NAMALWA (cell line): ENCODE measurements at regions not wholly inside any gene's neighbourhood (a gene's known extent, or its start where the extent isn't known, plus 50 kb on each side); places are given as distances from the start of the nearest gene placed in this dataset.

Experiments used
- DNase-seq: peaks from one replicate; pipeline ENCODE4 v3.0.0-alpha.2; 2015; ENCODE audit warnings: low spot score

GRCh38 chr13:85469320-85469719 lies 329.9 kb downstream of the SLITRK6 start:
- DNase-seq, result no peak

GRCh38 chr13:85462792-85463425 lies 336.3 kb downstream of the SLITRK6 start:
- DNase-seq, result no peak

GRCh38 chr13:85461621-85462020 lies 337.6 kb downstream of the SLITRK6 start:
- no peak for DNase-seq

- DNase-seq, result no peak
These were observed 353.7 kb downstream of the SLITRK6 start for GRCh38 chr13:85445534-85445933.

- no peak for DNase-seq
These were observed 357.2 kb downstream of the SLITRK6 start for GRCh38 chr13:85441975-85442374.

GRCh38 chr13:85441364-85441763 lies 357.9 kb downstream of the SLITRK6 start:
- no peak for DNase-seq

- no peak for DNase-seq
These were observed 363.2 kb downstream of the SLITRK6 start for GRCh38 chr13:85436029-85436428.

- no peak for DNase-seq
These were observed 364.3 kb downstream of the SLITRK6 start for GRCh38 chr13:85434927-85435326.

GRCh38 chr13:85432881-85433280 lies 366.3 kb downstream of the SLITRK6 start:
- no peak for DNase-seq

- DNase-seq, result no peak
These were observed 367.5 kb downstream of the SLITRK6 start for GRCh38 chr13:85431720-85432119.

- no peak for DNase-seq
These were observed 368.9 kb downstream of the SLITRK6 start for GRCh38 chr13:85430216-85430794.

GRCh38 chr13:85427416-85427815 lies 371.8 kb downstream of the SLITRK6 start:
- no peak for DNase-seq

GRCh38 chr13:85420136-85420535 lies 379.1 kb downstream of the SLITRK6 start:
- DNase-seq, result no peak

GRCh38 chr13:85419611-85420010 lies 379.6 kb downstream of the SLITRK6 start:
- DNase-seq, result no peak

- DNase-seq, result no peak
These were observed 381.4 kb downstream of the SLITRK6 start for GRCh38 chr13:85417807-85418206.

- no peak for DNase-seq
These were observed 385.6 kb downstream of the SLITRK6 start for GRCh38 chr13:85413664-85414063.

- no peak for DNase-seq
These were observed 386.8 kb downstream of the SLITRK6 start for GRCh38 chr13:85412448-85412847.

GRCh38 chr13:85411591-85411990 lies 387.6 kb downstream of the SLITRK6 start:
- DNase-seq, result no peak

GRCh38 chr13:85408415-85408814 lies 390.8 kb downstream of the SLITRK6 start:
- DNase-seq, result no peak

- DNase-seq, result no peak
These were observed 392.8 kb downstream of the SLITRK6 start for GRCh38 chr13:85406269-85406975.

- DNase-seq, result no peak
These were observed 393.8 kb downstream of the SLITRK6 start for GRCh38 chr13:85405316-85405897.

GRCh38 chr13:85386424-85386823 lies 412.8 kb downstream of the SLITRK6 start:
- peak; percentile 56 for DNase-seq

GRCh38 chr13:85383291-85383690 lies 415.9 kb downstream of the SLITRK6 start:
- DNase-seq, result peak; percentile 42
